Activated CD8-positive, alpha-beta T cell treated with anti-CD3 and anti-CD28 coated beads for 36 hours (primary cell): ENCODE measurements at regions not wholly inside any gene's neighbourhood (a gene's known extent, or its start where the extent isn't known, plus 50 kb on each side); places are given as distances from the start of the nearest gene placed in this dataset.
"Not testable (repeated sequence)": the region's sequence is repeated elsewhere in the genome, so short reads cannot be mapped to it uniquely, and the experiment has no call there.

Source experiments
- ATAC-seq: fragments of 200-7000 bp; cut with Tn5 transposase; one replicate; pipeline ENCODE4 v1.10.0; 2021; ENCODE audit warnings: mild to moderate bottlenecking, moderate library complexity
- CTCF ChIA-PET: fragments of 350-600 bp; sonication (Branson Sonifier 250); formaldehyde crosslinking; loops from one replicate; lab custom pipeline; 2021; ENCODE audit warnings: antibody characterized with exemption; lab: Charles Lee
- POLR2A ChIA-PET: fragments of 350-600 bp; sonication (Branson Sonifier 250); formaldehyde crosslinking; loops from one replicate; lab custom pipeline; 2021; ENCODE audit warnings: antibody characterized with exemption; lab: Charles Lee
- DNase-seq: peaks from one replicate; pipeline ENCODE4 v3.0.0-alpha.2; 2020
- H3K27ac Mint-ChIP-seq: one replicate; pipeline ENCODE4 v1.8.0; 2021; ENCODE audit warnings: mild to moderate bottlenecking, mixed read lengths
- H3K27me3 Mint-ChIP-seq: one replicate; pipeline ENCODE4 v1.8.0; 2021; ENCODE audit warnings: mixed read lengths
- H3K36me3 Mint-ChIP-seq: one replicate; pipeline ENCODE4 v1.8.0; 2021; ENCODE audit warnings: low read depth, mixed read lengths
- H3K4me1 Mint-ChIP-seq: one replicate; pipeline ENCODE4 v1.8.0; 2021; ENCODE audit warnings: low read depth, mixed read lengths
- H3K4me3 Mint-ChIP-seq: one replicate; pipeline ENCODE4 v1.8.0; 2021; ENCODE audit warnings: mild to moderate bottlenecking, moderate library complexity, mixed read lengths
- H3K9me3 Mint-ChIP-seq: one replicate; pipeline ENCODE4 v1.8.0; 2021; ENCODE audit warnings: mixed read lengths
- intact Hi-C: fragments of 100-400 bp; cut with micrococcal nuclease; formaldehyde crosslinking; loops from one replicate; pipeline ENCODE4 v1.10.0; 2022
- TF ChIP-seq, protein P1 (sequence below): fragments of 200-600 bp; IDR thresholded peaks from one replicate; pipeline ENCODE4 v1.8.0; 2022; ENCODE audit warnings: antibody characterized with exemption, mild to moderate bottlenecking

DNA sequence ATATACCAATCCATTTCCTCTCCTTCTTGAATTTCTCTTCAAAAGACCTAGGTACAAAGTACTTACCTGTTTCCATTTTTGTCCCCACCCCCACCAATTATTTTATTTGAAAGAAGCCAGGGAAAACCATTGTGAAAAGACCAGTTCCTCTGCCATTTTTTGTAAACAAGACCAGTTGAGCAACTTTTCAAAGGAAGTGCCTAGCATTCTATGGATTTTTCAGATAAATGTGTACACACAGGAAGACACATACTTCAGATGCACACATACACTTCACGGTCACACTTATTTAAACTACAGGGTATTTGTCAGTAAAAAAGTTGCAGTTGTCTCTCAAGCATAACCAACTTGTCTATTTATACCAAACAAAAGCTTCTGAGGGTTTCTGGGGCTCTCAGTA is 587.2 kb upstream of the KLHL4 start:
- Mint-ChIP-seq H3K36me3 (no peaks in the 10 kb centered on the region), H3K27me3 (no peaks in the 10 kb centered on the region), H3K9me3 (no peaks in the 10 kb centered on the region), H3K4me3 (no peak overlapping the region), H3K4me1 (no peaks in the 10 kb centered on the region), H3K27ac (no peak overlapping the region)
- ChIA-PET CTCF (no interaction called here), POLR2A (no interaction called here)
- ATAC-seq: no peak
- intact Hi-C loops: no loop called here
- TF ChIP-seq, protein P1, sequence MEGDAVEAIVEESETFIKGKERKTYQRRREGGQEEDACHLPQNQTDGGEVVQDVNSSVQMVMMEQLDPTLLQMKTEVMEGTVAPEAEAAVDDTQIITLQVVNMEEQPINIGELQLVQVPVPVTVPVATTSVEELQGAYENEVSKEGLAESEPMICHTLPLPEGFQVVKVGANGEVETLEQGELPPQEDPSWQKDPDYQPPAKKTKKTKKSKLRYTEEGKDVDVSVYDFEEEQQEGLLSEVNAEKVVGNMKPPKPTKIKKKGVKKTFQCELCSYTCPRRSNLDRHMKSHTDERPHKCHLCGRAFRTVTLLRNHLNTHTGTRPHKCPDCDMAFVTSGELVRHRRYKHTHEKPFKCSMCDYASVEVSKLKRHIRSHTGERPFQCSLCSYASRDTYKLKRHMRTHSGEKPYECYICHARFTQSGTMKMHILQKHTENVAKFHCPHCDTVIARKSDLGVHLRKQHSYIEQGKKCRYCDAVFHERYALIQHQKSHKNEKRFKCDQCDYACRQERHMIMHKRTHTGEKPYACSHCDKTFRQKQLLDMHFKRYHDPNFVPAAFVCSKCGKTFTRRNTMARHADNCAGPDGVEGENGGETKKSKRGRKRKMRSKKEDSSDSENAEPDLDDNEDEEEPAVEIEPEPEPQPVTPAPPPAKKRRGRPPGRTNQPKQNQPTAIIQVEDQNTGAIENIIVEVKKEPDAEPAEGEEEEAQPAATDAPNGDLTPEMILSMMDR: no peak
- DNase-seq: no peak

DNA sequence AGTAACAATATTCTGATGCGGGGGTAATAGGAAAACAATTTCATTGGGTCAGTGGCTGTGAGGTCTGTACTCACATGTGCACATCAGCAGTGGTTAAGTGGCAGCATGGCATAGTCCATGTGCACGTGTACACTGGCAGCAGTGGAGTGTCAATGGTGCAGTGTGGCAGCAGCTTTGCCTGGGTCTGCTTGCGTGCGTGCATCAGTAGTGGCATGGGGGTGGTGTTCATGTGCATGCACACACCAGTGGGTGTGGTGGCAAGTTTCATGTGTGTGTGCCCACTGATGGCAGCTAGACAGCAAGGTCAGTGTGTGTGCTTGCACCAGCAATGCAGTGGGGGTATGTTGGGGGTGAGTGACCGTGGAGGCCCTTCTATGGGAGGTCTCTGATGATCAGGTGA is 581.6 kb upstream of the KLHL4 start:
- Mint-ChIP-seq H3K36me3 (no peaks in the 10 kb centered on the region), H3K4me3 (no peak overlapping the region), H3K9me3 (no peaks in the 10 kb centered on the region), H3K4me1 (no peaks in the 10 kb centered on the region), H3K27ac (no peak overlapping the region), H3K27me3 (no peaks in the 10 kb centered on the region)
- CTCF ChIA-PET: no interaction called here
- DNase-seq (no peak), ATAC-seq (no peak)
- TF ChIP-seq, protein P1: no peak
- POLR2A ChIA-PET: no interaction called here
- intact Hi-C loops: no loop called here

DNA sequence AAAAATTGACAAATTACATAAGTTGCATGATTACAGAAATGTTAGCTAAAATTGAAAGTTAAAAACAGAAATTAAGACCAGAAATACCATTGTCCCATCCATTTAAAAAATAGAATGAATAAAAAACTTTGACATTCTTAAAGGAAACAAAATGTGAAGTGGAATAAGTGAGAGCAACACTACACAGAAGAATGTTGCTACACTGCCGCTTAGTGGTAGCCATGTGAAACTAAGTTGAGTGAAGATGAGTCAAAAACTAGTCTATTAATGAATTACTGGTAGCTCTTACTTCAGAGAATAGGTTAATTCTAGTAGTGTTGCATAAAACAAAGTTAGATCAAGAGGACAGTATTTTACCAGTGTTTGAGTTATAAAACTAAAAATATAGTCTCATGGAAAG is 571.0 kb upstream of the KLHL4 start:
- POLR2A ChIA-PET: no interaction called here
- DNase-seq: no peak
- TF ChIP-seq, protein P1: no peak
- Mint-ChIP-seq H3K9me3 (no peaks in the 10 kb centered on the region), H3K27me3 (no peaks in the 10 kb centered on the region), H3K4me3 (no peak overlapping the region), H3K27ac (no peak overlapping the region), H3K36me3 (no peaks in the 10 kb centered on the region), H3K4me1 (no peaks in the 10 kb centered on the region)
- CTCF ChIA-PET: interaction anchor here (0.7 kb wide), 1 partner anchor 772 kb away, joined by 3 read pairs; no protein-coding TSS in a partner anchor
- no peak for ATAC-seq
- intact Hi-C loops: no loop called here

DNA sequence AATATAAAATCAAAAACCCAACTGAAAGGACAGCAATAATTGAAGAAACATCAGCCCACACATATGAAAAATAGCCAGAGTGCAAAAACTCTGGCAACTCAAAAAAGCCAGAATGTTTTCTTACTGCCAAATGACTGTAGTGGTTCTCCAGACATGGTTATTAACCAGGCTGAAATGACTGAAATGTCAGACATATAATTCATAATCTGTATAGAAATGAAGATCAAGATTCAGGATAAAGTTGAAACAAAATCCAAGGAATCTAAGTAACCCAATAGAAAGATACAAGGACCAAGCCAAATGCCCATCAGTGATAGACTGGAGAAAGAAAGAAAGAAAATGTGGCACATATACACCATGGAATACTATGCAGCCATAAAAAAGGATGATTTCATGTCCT is 553.3 kb upstream of the KLHL4 start:
- Mint-ChIP-seq H3K4me1 (no peaks in the 10 kb centered on the region), H3K9me3 (peaks cover 3% of the 10 kb centered on the region), H3K36me3 (no peaks in the 10 kb centered on the region), H3K27me3 (no peaks in the 10 kb centered on the region), H3K27ac (no peak overlapping the region), H3K4me3 (no peak overlapping the region)
- no peak for ATAC-seq
- TF ChIP-seq, protein P1: no peak
- ChIA-PET CTCF (no interaction called here), POLR2A (no interaction called here)
- intact Hi-C loops: no loop called here
- no peak for DNase-seq

DNA sequence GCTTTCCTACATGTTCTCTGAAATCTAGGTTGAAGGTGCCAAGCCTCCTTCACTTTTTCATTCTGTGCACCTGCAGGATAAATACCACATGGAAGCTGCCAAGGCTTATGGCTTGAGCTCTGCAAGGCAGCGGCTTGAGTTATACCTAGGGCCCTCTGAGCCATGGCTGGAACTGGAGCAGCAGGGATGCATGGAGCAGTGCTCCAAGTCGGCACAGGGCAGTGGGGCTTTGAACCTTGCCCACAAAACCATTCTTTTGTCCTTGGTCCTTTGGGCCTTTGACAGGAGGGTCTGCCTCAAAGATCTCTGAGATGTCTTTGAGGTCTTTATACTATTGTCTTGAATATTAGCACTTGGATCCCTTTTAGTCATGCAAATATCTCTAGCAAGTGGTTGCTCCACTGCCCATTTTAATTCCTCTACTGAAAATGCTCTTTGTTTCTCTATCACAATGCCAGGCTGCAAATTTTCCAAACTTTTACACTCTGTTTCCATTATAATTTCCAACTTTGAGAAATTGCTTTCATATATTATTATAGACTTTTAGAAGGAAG is 536.2 kb upstream of the KLHL4 start:
- H3K27ac Mint-ChIP-seq: no peak overlapping the region
- H3K4me1 Mint-ChIP-seq: no peaks in the 10 kb centered on the region
- no peak for DNase-seq
- no peaks in the 10 kb centered on the region for H3K36me3 Mint-ChIP-seq
- no peak for ATAC-seq
- H3K9me3 Mint-ChIP-seq: no peaks in the 10 kb centered on the region
- ChIA-PET CTCF (no interaction called here), POLR2A (no interaction called here)
- H3K27me3 Mint-ChIP-seq: no peaks in the 10 kb centered on the region
- TF ChIP-seq, protein P1: no peak
- intact Hi-C loops: no loop called here
- H3K4me3 Mint-ChIP-seq: no peak overlapping the region

DNA sequence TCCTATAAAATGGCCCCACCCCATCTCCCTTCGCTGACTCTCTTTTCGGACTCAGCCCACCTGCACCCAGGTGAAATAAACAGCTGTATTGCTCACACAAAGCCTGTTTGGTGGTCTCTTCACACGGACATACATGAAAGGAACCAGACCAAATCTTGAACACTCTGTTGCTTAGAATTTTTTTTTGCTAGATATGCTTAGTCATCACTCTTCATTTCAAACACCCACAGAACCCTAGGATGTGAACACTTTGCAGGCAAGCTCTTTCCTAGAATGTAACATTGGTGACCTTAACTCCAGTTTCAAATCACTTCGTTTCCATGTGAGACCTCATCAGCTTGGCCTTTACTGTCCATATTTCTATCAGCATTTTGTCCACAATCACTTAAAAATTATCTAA is 530.3 kb upstream of the KLHL4 start:
- intact Hi-C loops, ATAC-seq, H3K27ac Mint-ChIP-seq, H3K4me3 Mint-ChIP-seq, H3K36me3 Mint-ChIP-seq, H3K4me1 Mint-ChIP-seq, DNase-seq, H3K27me3 Mint-ChIP-seq, H3K9me3 Mint-ChIP-seq, POLR2A ChIA-PET, CTCF ChIA-PET: not testable (repeated sequence)
